A549 (cell line): ENCODE measurements at regions not wholly inside any gene's neighbourhood (a gene's known extent, or its start where the extent isn't known, plus 50 kb on each side); places are given as distances from the start of the nearest gene placed in this dataset.

ENCODE experiments used
- ATAC-seq, 2 experiments: fragments of 200-7000 bp in 1 of 2; fragments of >200 bp in 1 of 2; cut with Nextera tagmentation in 1 of 2; cut with Tn5 transposase in 1 of 2; 3 replicates each; pipeline versions ENCODE4 v1.8.0 to v1.9.1; 2018 to 2020; ENCODE audit warnings: mild to moderate bottlenecking in 1 of 2, moderate library complexity in 1 of 2
- CTCF ChIA-PET: fragments of 300-600 bp; sonication (Branson Sonifier 250); formaldehyde crosslinking; extraction: SDS; loops from one replicate; lab custom pipeline; 2021; ENCODE audit warnings: antibody characterized with exemption, inconsistent platforms; lab: Yijun Ruan, JAX
- POLR2A ChIA-PET: fragments of 350-600 bp; formaldehyde crosslinking; extraction: SDS; loops from one replicate; lab custom pipeline; 2021; ENCODE audit warnings: antibody characterized with exemption, inconsistent platforms; lab: Yijun Ruan, JAX
- DNase-seq, 2 experiments: peaks; one replicate each; pipeline versions ENCODE4 v3.0.0 to v3.0.0-alpha.2; 2011 to 2016; ENCODE audit warnings: low read depth in 1 of 2, low spot score in 1 of 2
- FAIRE-seq: peaks from 2 replicates; lab custom pipeline; 2011; peaks lifted over from hg19 to GRCh38; lab: Jason Lieb, UNC
- H3K27ac ChIP-seq, 2 experiments: fragments of >200 bp; sonication (Bioruptor Twin); formaldehyde crosslinking; 3 replicates each; pipeline ENCODE4 v1.5.1; 2016 to 2017
- H3K4me1 ChIP-seq: fragments of >200 bp; sonication (Bioruptor Twin); formaldehyde crosslinking; 3 replicates; pipeline ENCODE4 v1.6.1; 2016
- H3K4me2 ChIP-seq: fragments of >200 bp; sonication (Bioruptor Twin); formaldehyde crosslinking; 3 replicates; pipeline ENCODE4 v1.6.1; 2016
- H3K4me3 ChIP-seq: fragments of >200 bp; sonication (Bioruptor Twin); formaldehyde crosslinking; 3 replicates; pipeline ENCODE4 v1.5.1; 2016
- H3K9me3 ChIP-seq: fragments of >200 bp; sonication (Bioruptor Twin); formaldehyde crosslinking; 3 replicates; pipeline ENCODE4 v1.6.1; 2016
- ATOH8 ChIP-seq: fragments of 250-450 bp; sonication (Bioruptor Pico); IDR thresholded peaks from 2 replicates; pipeline ENCODE4 v1.5.0; 2020; ENCODE audit warnings: low read depth, mild to moderate bottlenecking, moderate library complexity
- CHD2 ChIP-seq: fragments of 150-350 bp; IDR thresholded peaks from 2 replicates; pipeline ENCODE4 v1.6.1; 2014; ENCODE audit warnings: low read length; ENCODE audit not compliant: partially characterized antibody
- CTCF ChIP-seq: fragments of >200 bp; sonication (Bioruptor Twin); formaldehyde crosslinking; IDR thresholded peaks from 3 replicates; pipeline ENCODE4 v1.5.1; 2016
- E2F6 ChIP-seq: IDR thresholded peaks from 2 replicates; pipeline ENCODE4 v1.6.1; 2012; ENCODE audit warnings: low read depth, borderline replicate concordance
- FOSL2 ChIP-seq, 2 experiments: fragments of 450-650 bp in 1 of 2; fragments of >200 bp in 1 of 2; sonication (Bioruptor Twin) in 1 of 2; formaldehyde crosslinking; IDR thresholded peaks; 2 replicates each; pipeline versions ENCODE4 v1.5.0 to v1.6.1; 2016 to 2020; ENCODE audit warnings: mild to moderate bottlenecking in 1 of 2, moderate library complexity in 1 of 2
- GATA3 ChIP-seq: IDR thresholded peaks from 2 replicates; pipeline ENCODE4 v1.6.1; 2012; ENCODE audit warnings: borderline replicate concordance
- HDAC2 ChIP-seq: fragments of 200-600 bp; sonication (generic); IDR thresholded peaks from 2 replicates; pipeline ENCODE4 v1.6.1; 2016
- HEYL ChIP-seq: fragments of 250-450 bp; sonication (Bioruptor Pico); IDR thresholded peaks from 2 replicates; pipeline ENCODE4 v1.8.0; 2021; ENCODE audit warnings: mild to moderate bottlenecking, moderate library complexity
- HOXB5 ChIP-seq: fragments of 250-450 bp; sonication (Bioruptor Pico); IDR thresholded peaks from 2 replicates; pipeline ENCODE4 v1.5.0; 2020; ENCODE audit warnings: mild to moderate bottlenecking, moderate library complexity
- JUN ChIP-seq, 2 experiments: fragments of >200 bp; sonication (Bioruptor Twin); formaldehyde crosslinking; IDR thresholded peaks; 2 replicates in 1 of 2; 3 replicates in 1 of 2; pipeline ENCODE4 v1.6.1; 2016 to 2017
- JUNB ChIP-seq: fragments of >200 bp; sonication (Bioruptor Twin); formaldehyde crosslinking; IDR thresholded peaks from 2 replicates; pipeline ENCODE4 v1.6.1; 2016
- MAFK ChIP-seq: fragments of 450-650 bp; IDR thresholded peaks from 2 replicates; pipeline ENCODE4 v1.6.1; 2014; ENCODE audit not compliant: partially characterized antibody
- MAX ChIP-seq: IDR thresholded peaks from 2 replicates; pipeline ENCODE4 v1.6.1; 2012
- NFE2L2 ChIP-seq: fragments of 150-350 bp; conservative IDR thresholded peaks from 2 replicates; pipeline ENCODE4 v1.6.1; 2014; ENCODE audit warnings: low read length
- NPAS2 ChIP-seq: fragments of 250-450 bp; sonication (Bioruptor Pico); IDR thresholded peaks from 2 replicates; pipeline ENCODE4 v1.8.0; 2022; ENCODE audit warnings: mild to moderate bottlenecking, moderate library complexity, borderline replicate concordance
- NR3C1 ChIP-seq: fragments of >200 bp; sonication (Bioruptor Twin); formaldehyde crosslinking; IDR thresholded peaks from 3 replicates; pipeline ENCODE4 v1.6.1; 2017
- RAD21 ChIP-seq, 2 experiments: fragments of >200 bp in 1 of 2; sonication (Bioruptor Twin) in 1 of 2; formaldehyde crosslinking in 1 of 2; IDR thresholded peaks in 1 of 2; conservative IDR thresholded peaks in 1 of 2; 2 replicates in 1 of 2; 3 replicates in 1 of 2; pipeline ENCODE4 v1.6.1; 2012 to 2018; ENCODE audit warnings: inconsistent platforms in 1 of 2
- TFCP2L1 ChIP-seq: fragments of 250-450 bp; sonication (Bioruptor Pico); IDR thresholded peaks from 2 replicates; pipeline ENCODE4 v1.5.0; 2021; ENCODE audit warnings: mild to moderate bottlenecking
- TP53 ChIP-seq: fragments of 250-450 bp; sonication (Bioruptor Pico); IDR thresholded peaks from 2 replicates; pipeline ENCODE4 v1.5.0; 2021; ENCODE audit warnings: mild to moderate bottlenecking, moderate library complexity
- whole genome bisulfite sequencing: methylation state at CpG from one replicate; pipeline ENCODE4 v1.1.6; 2017; ENCODE audit errors: missing lambda C conversion rate; 5-methylcytosine and 5-hydroxymethylcytosine counted together

- FAIRE-seq (no peak), DNase-seq (no peak), ATAC-seq (no peak)
- H3K4me3 ChIP-seq = no peak overlapping the region
- peak overlapping the region; percentile 62 to 81 for H3K27ac ChIP-seq
- ChIA-PET POLR2A (no interaction called here), CTCF (interaction anchor here (0.7 to 2.2 kb wide), 3 partner anchors 10 to 427 kb away, joined by 3 to 5 read pairs (median 5); no protein-coding TSS in a partner anchor)
- TF ChIP-seq TP53 (no peak), CHD2 (no peak), MAFK (no peak), HEYL (CRISPR knock-in tag) (no peak), RAD21 (conservative IDR thresholded peaks at IDR 0.05 in 1 of 2, IDR thresholded peaks at IDR 0.05 in 1 of 2) (no peak)
- peak overlapping the region; percentile 59 for H3K4me2 ChIP-seq
- H3K4me1 ChIP-seq = peaks cover 49% of the 10 kb centered on the region
- 74% methylated on average over 4 of the region's 4 CpGs for WGBS
- no peaks in the 10 kb centered on the region for H3K9me3 ChIP-seq
These were observed 63.5 kb upstream of the ROR1 start for GRCh38 chr1:63710308-63710707.

- Histone ChIP-seq H3K4me3 (no peak overlapping the region), H3K27ac (peak overlapping the region; percentile 62 to 81), H3K4me1 (peaks cover 44% of the 10 kb centered on the region), H3K9me3 (no peaks in the 10 kb centered on the region), H3K4me2 (peak overlapping the region; percentile 59)
- CTCF ChIA-PET = interaction anchor here (0.7 to 2.2 kb wide), 2 partner anchors 10 to 19 kb away, joined by 3 to 5 read pairs; no protein-coding TSS in a partner anchor
- no peak for DNase-seq
- ATAC-seq = peak in 1 of 2 experiments; percentile 41; a peak in 2 of 6 replicates
- WGBS = 92% methylated on average over 1 of the region's 1 CpG
- TF ChIP-seq E2F6 (no peak), MAFK (peak; percentile 9), NR3C1 (no peak)
- FAIRE-seq = no peak
- POLR2A ChIA-PET = no interaction called here
These were observed 62.9 kb upstream of the ROR1 start for GRCh38 chr1:63710761-63711380.

- Histone ChIP-seq H3K4me2 (no peak overlapping the region), H3K4me1 (peaks cover 44% of the 10 kb centered on the region), H3K9me3 (no peaks in the 10 kb centered on the region), H3K4me3 (no peak overlapping the region), H3K27ac (peak overlapping the region; percentile 75 to 89)
- ATAC-seq (no peak), FAIRE-seq (no peak), DNase-seq (no peak)
- POLR2A ChIA-PET = no interaction called here
- 93% methylated on average over 3 of the region's 3 CpGs for WGBS
- TF ChIP-seq HOXB5 (CRISPR knock-in tag) (no peak), NPAS2 (no peak), TFCP2L1 (CRISPR knock-in tag) (no peak), GATA3 (no peak), NFE2L2 (no peak), MAX (no peak)
- CTCF ChIA-PET = no interaction called here
These were observed 60.8 kb upstream of the ROR1 start for GRCh38 chr1:63713041-63713440.

- peak overlapping the region; percentile 62 for H3K4me2 ChIP-seq
- ChIA-PET POLR2A (no interaction called here), CTCF (interaction anchor here (0.9 to 2.5 kb wide), 2 partner anchors 14 to 22 kb away, joined by 3 to 7 read pairs; no protein-coding TSS in a partner anchor)
- no peaks in the 10 kb centered on the region for H3K9me3 ChIP-seq
- no peak for TF ChIP-seq FOSL2 (IDR thresholded peaks at IDR 0.05)
- TF ChIP-seq FOSL2 (CRISPR knock-in tag; IDR thresholded peaks at IDR 0.05) = peak; percentile 43; the same call in 1 of the 2 replicates
- TF ChIP-seq MAX = peak; percentile 22; the same call in 1 of the 2 replicates
- no peak for TF ChIP-seq CTCF
- TF ChIP-seq JUN (IDR thresholded peaks at IDR 0.05) = 0 out of 5 replicates have a peak, but pooled peaks of 1 of the 2 experiments have one; percentile 50
- 0 out of 2 replicates have a peak, but pooled peaks have one; percentile 49 for TF ChIP-seq ATOH8
- 0 out of 2 replicates have a peak, but pooled peaks have one; percentile 6 for TF ChIP-seq JUNB
- no peak for TF ChIP-seq HDAC2
- FAIRE-seq (no peak), ATAC-seq (peak; percentile 49 to 84; a peak in 4 of 6 replicates), DNase-seq (peak; percentile 42 to 51)
- H3K4me3 ChIP-seq = no peak overlapping the region
- 28% methylated on average over 6 of the region's 6 CpGs for WGBS
- H3K27ac ChIP-seq = peak overlapping the region; percentile 75 to 89
- peaks cover 46% of the 10 kb centered on the region for H3K4me1 ChIP-seq
These were observed 60.0 kb upstream of the ROR1 start for GRCh38 chr1:63713627-63714481.
